A673 (cell line): ENCODE measurements at regions not wholly inside any gene's neighbourhood (a gene's known extent, or its start where the extent isn't known, plus 50 kb on each side); places are given as distances from the start of the nearest gene placed in this dataset.

Source experiments
- BruUV-seq: library from RNA; stranded (reverse); fragments of 400-500 nt; replicated peaks from 2 replicates; lab custom pipeline; 2021; lab: Mats Ljungman, UMichigan
- CTCF ChIA-PET: fragments of 300-600 bp; sonication (Branson Sonifier 250); formaldehyde crosslinking; loops from one replicate; lab custom pipeline; 2022; ENCODE audit warnings: antibody characterized with exemption; lab: Charles Lee
- POLR2A ChIA-PET: fragments of 300-600 bp; sonication (Branson Sonifier 250); formaldehyde crosslinking; loops from one replicate; lab custom pipeline; 2022; ENCODE audit warnings: antibody characterized with exemption; ENCODE audit not compliant: low non-redundant PET; lab: Charles Lee
- DNase-seq: peaks from one replicate; pipeline ENCODE4 v3.0.0-alpha.2; 2015; ENCODE audit warnings: low spot score
- H3K27ac ChIP-seq: fragments of 200-600 bp; sonication (generic); 2 replicates; pipeline ENCODE4 v1.5.1; 2016; ENCODE audit warnings: mixed run types, low read depth, mild to moderate bottlenecking, mixed read lengths, antibody characterized with exemption, low read length; ENCODE audit not compliant: poor library complexity, severe bottlenecking
- H3K27me3 ChIP-seq: fragments of 200-600 bp; sonication (generic); replicated peaks from 2 replicates; pipeline ENCODE4 v1.6.1; 2017; ENCODE audit warnings: mixed run types, low read depth, mild to moderate bottlenecking, mixed read lengths, antibody characterized with exemption, low read length; ENCODE audit not compliant: insufficient read depth, poor library complexity
- H3K36me3 ChIP-seq: fragments of 200-600 bp; sonication (generic); 2 replicates; pipeline ENCODE4 v1.6.1; 2016; ENCODE audit warnings: mixed run types, mild to moderate bottlenecking, mixed read lengths, antibody characterized with exemption, low read length; ENCODE audit not compliant: insufficient read depth, poor library complexity, severe bottlenecking
- H3K4me1 ChIP-seq: fragments of 200-600 bp; sonication (generic); 2 replicates; pipeline ENCODE4 v1.6.1; 2017; ENCODE audit warnings: mixed run types, mild to moderate bottlenecking, mixed read lengths, antibody characterized with exemption, low read length; ENCODE audit not compliant: insufficient read depth, poor library complexity, severe bottlenecking
- H3K4me3 ChIP-seq: fragments of 200-600 bp; sonication (generic); 2 replicates; pipeline ENCODE4 v1.5.1; 2016; ENCODE audit warnings: low read depth, mixed run types, mild to moderate bottlenecking, mixed read lengths, low read length; ENCODE audit not compliant: poor library complexity, severe bottlenecking
- H3K9me3 ChIP-seq: fragments of 200-600 bp; sonication (generic); 2 replicates; pipeline ENCODE4 v1.6.1; 2016; ENCODE audit warnings: mixed run types, low read depth, mild to moderate bottlenecking, mixed read lengths, antibody characterized with exemption, low read length; ENCODE audit not compliant: poor library complexity, severe bottlenecking
- EZH2 ChIP-seq: fragments of 200-600 bp; sonication (generic); IDR thresholded peaks from 2 replicates; pipeline ENCODE4 v1.6.1; 2017; ENCODE audit warnings: borderline replicate concordance, low read depth, mild to moderate bottlenecking, mixed read lengths, antibody characterized with exemption, low read length; ENCODE audit not compliant: poor library complexity, severe bottlenecking
- intact Hi-C: fragments of 100-400 bp; cut with micrococcal nuclease; formaldehyde crosslinking; loops from one replicate; pipeline ENCODE4 v1.10.0; 2022; ENCODE audit not compliant: unreplicated experiment
- TF ChIP-seq, protein P1 (sequence below): fragments of 300-800, 200-600 bp; sonication (generic); conservative IDR thresholded peaks from 2 replicates; pipeline ENCODE4 v1.5.1; 2017; ENCODE audit warnings: low read depth, mild to moderate bottlenecking, antibody characterized with exemption, low read length, moderate library complexity, mixed read lengths

DNA sequence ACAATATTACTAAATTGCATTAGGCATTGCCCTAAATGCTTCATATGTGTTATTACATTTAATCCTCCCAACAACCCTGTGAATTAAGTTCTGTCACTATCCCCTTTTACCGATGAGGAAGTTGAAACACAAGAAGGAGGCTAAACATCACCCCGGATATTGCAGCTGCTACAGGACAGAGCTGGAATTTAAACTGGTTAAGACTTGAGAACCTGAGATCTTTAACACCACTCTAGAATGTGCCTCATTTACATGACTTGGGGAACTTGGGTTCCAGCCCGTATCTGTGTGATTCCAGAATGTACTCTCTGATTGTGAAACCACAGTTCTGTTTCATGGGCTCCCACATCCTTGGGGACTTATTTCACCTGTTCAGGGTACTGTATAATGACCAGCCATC is 165.1 kb upstream of the PPARGC1A start:
- no peaks in the 10 kb centered on the region for H3K36me3 ChIP-seq
- no peaks in the 10 kb centered on the region for H3K27me3 ChIP-seq
- intact Hi-C loops = no loop called here
- TF ChIP-seq EZH2 = no peak
- TF ChIP-seq, protein P1, sequence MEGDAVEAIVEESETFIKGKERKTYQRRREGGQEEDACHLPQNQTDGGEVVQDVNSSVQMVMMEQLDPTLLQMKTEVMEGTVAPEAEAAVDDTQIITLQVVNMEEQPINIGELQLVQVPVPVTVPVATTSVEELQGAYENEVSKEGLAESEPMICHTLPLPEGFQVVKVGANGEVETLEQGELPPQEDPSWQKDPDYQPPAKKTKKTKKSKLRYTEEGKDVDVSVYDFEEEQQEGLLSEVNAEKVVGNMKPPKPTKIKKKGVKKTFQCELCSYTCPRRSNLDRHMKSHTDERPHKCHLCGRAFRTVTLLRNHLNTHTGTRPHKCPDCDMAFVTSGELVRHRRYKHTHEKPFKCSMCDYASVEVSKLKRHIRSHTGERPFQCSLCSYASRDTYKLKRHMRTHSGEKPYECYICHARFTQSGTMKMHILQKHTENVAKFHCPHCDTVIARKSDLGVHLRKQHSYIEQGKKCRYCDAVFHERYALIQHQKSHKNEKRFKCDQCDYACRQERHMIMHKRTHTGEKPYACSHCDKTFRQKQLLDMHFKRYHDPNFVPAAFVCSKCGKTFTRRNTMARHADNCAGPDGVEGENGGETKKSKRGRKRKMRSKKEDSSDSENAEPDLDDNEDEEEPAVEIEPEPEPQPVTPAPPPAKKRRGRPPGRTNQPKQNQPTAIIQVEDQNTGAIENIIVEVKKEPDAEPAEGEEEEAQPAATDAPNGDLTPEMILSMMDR = no peak
- no peak for DNase-seq
- POLR2A ChIA-PET = no interaction called here
- no peak overlapping the region for H3K27ac ChIP-seq
- no peaks in the 10 kb centered on the region for H3K4me1 ChIP-seq
- CTCF ChIA-PET = no interaction called here
- no peaks in the 10 kb centered on the region for H3K9me3 ChIP-seq
- H3K4me3 ChIP-seq = no peak overlapping the region
- no TSS peak for BruUV-seq

DNA sequence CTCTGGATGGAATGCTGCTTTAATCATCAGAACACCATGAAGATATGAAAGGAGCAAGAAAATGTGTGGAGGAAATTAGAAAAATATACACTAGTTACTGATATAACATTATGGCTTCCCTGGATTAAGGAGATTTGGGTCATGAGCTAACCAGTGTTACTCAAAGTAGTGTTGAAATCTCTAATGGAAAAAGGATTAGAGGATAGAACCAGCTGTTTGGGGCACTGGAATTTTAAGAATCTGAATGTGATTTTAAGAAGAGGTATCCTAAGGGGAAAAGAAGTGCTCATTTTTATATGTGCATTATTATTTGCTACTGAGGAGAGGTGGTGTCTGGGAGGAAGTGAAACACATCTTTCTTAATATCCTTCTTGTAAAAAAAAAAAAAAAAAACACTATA is 164.1 kb upstream of the PPARGC1A start:
- H3K4me3 ChIP-seq = no peak overlapping the region
- no peaks in the 10 kb centered on the region for H3K4me1 ChIP-seq
- CTCF ChIA-PET = no interaction called here
- H3K9me3 ChIP-seq = no peaks in the 10 kb centered on the region
- TF ChIP-seq, protein P1 = no peak
- TF ChIP-seq EZH2 = no peak
- POLR2A ChIA-PET = no interaction called here
- H3K36me3 ChIP-seq = no peaks in the 10 kb centered on the region
- H3K27ac ChIP-seq = no peak overlapping the region
- H3K27me3 ChIP-seq = no peaks in the 10 kb centered on the region
- intact Hi-C loops = no loop called here
- no TSS peak for BruUV-seq
- DNase-seq = no peak

DNA sequence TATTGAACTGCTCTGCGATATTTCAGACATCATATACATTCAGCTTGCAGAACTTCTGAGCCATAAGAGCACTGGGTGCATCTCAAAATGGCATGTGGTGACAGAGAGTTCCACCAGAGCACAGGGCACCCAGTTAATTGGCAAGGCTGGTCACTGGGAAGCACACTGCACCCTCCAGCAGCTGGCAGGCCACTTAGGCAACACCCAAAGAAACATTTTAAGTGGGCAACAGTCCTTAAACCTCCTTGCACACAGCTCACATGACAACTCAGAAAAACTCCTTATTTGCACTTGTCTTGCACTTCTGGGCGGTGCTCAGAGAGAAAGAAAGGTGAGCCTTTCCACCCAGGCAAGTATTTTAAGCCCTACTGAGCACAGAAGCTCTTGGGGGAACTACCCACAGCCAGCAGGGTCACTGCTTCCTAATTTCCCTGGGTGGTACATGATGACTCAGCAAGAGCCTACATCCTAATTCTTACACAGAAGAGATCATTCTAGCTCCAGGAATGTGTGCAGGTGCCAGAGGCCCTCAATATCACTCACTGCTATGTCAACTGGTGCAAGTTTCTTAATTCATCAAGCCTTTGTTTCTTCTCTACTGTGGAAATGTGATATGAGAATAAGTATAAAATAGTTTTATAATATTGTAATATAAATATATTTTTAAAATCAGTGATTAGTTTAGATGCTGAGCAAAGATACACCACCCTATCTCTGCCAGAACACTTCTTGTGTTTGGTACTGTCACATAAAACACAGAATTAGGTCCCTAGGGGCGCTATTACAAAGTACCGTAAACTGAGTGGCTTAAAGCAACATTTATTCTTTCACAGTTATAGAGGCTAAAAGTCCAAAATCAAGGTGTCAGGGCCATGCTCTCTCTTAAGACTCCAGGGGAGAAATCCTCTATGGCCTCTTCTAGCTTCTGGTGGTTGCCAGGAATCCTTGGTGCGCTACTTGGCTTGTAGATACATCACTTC is 155.1 kb upstream of the PPARGC1A start:
- H3K4me3 ChIP-seq = no peak overlapping the region
- BruUV-seq = no TSS peak
- intact Hi-C loops = no loop called here
- H3K27ac ChIP-seq = no peak overlapping the region
- H3K9me3 ChIP-seq = no peaks in the 10 kb centered on the region
- H3K4me1 ChIP-seq = no peaks in the 10 kb centered on the region
- H3K27me3 ChIP-seq = no peaks in the 10 kb centered on the region
- no peak for DNase-seq
- ChIA-PET POLR2A (no interaction called here), CTCF (no interaction called here)
- no peaks in the 10 kb centered on the region for H3K36me3 ChIP-seq
- TF ChIP-seq, protein P1 = no peak
- TF ChIP-seq EZH2 = no peak
